HG02870 (cell line): ENCODE measurements at regions not wholly inside any gene's neighbourhood (a gene's known extent, or its start where the extent isn't known, plus 50 kb on each side); places are given as distances from the start of the nearest gene placed in this dataset.

Source experiments
- ATAC-seq: cut with Tn5 transposase; IDR thresholded peaks from one replicate; pipeline ENCODE4 v1.9.1; 2021; ENCODE audit warnings: mild to moderate bottlenecking, moderate library complexity; ENCODE audit not compliant: unreplicated experiment

GRCh38 chr6:138004430-138005287, 102.6 kb downstream of the PERP start:
- ATAC-seq: no peak

DNA sequence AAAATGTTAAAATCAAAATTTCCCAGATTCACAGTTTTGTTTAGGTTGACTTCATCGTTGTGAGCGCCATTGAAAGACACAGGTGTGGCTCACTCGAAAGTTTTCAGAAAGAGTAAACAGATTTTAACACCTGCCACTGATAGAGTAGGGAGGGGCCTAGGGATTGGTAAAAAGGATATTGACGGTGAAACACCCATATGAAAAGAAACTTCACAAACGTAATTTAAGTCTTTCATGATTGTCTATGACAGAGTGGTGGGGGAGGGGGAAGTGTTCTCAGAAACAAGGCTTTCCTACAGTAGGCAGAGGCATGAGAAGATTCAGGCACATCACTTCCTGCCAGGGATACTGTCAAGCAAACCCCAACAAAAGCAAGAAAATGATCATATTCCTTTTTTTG, 101.4 kb downstream of the PERP start:
- ATAC-seq: peak; percentile 56

GRCh38 chr6:138007014-138007472, 100.2 kb downstream of the PERP start:
- no peak for ATAC-seq

- no peak for ATAC-seq
Observed at GRCh38 chr6:138008791-138009190, 98.4 kb downstream of the PERP start.

GRCh38 chr6:138011413-138011812, 95.8 kb downstream of the PERP start:
- no peak for ATAC-seq

GRCh38 chr6:138012682-138013081, 94.5 kb downstream of the PERP start:
- no peak for ATAC-seq

DNA sequence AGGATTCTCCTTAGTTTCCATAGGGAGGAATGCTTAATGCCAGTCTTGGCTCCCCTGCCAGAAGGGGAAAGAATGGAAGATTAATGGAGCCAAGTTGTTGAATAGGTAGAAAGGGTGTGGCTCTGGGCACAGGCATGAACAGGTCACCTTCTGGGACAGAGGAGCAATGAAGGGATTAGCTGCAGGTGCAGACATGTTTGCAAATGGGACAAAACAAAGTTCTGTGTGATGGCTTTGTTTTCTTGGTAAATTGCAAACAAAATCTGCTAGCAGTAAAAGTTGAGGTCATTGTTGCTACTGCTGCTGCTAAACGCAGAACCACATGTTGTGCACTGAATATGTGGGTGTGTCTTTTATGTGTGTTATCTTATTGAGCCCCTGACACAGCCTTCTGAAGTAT, 93.3 kb downstream of the PERP start:
- no peak for ATAC-seq

- no peak for ATAC-seq
Observed at GRCh38 chr6:138017166-138017757, 90.0 kb downstream of the PERP start.

DNA sequence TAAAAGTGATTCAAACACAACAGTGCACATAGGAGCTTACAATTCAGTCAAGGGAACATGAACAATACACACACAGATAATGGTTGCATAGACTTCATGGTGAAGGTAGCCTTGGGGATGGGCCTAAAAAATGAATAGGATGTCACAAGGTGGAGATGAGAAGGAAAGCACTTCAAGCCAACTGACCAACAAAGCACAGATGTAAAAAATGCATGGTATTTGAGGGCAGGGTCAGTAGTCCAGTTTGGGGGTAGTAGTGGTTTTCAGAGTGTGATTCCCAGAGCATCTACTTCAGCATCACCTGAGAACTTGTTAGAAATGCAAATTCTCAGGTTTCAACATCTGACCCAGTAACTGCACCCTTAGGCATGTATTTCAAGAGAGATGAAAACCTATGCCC, 88.9 kb downstream of the PERP start:
- no peak for ATAC-seq

GRCh38 chr6:138025528-138025978, 81.7 kb downstream of the PERP start:
- ATAC-seq: no peak

- ATAC-seq: no peak
Observed at GRCh38 chr6:138026342-138026741, 80.9 kb downstream of the PERP start.

GRCh38 chr6:138028893-138029292, 78.3 kb downstream of the PERP start:
- no peak for ATAC-seq

DNA sequence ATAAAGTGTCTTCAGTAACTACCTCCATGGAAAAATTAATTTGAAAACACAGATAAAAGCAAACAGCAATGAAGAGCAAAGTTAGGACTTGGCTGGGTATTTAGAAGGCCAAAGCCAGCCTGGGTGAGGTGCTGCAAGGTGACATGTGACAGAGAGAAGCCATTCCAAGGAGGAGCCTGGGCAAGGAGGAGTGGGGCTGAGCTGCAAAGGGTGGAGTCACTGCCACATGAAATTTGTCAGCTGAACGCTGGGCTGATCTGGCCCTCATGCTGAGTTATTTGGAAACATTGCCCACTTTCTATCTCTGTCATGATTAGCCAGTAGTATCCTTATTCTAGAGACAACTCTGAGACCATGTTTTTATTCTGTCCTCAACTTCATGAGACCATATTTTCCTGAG, 76.3 kb downstream of the PERP start:
- no peak for ATAC-seq

- ATAC-seq: no peak
Observed at GRCh38 chr6:138031417-138031816, 75.8 kb downstream of the PERP start.

- ATAC-seq: peak; percentile 50
Observed at GRCh38 chr6:138031850-138032249, 75.4 kb downstream of the PERP start.

- ATAC-seq: no peak
Observed at GRCh38 chr6:138032571-138032970, 74.6 kb downstream of the PERP start.

- ATAC-seq: no peak
Observed at GRCh38 chr6:138034229-138034628, 73.0 kb downstream of the PERP start.

- no peak for ATAC-seq
Observed at GRCh38 chr6:138035070-138035469, 72.1 kb downstream of the PERP start.

- ATAC-seq: no peak
Observed at GRCh38 chr6:138036111-138036510, 71.1 kb downstream of the PERP start.

GRCh38 chr6:138037009-138037504, 70.2 kb downstream of the PERP start:
- ATAC-seq: no peak

DNA sequence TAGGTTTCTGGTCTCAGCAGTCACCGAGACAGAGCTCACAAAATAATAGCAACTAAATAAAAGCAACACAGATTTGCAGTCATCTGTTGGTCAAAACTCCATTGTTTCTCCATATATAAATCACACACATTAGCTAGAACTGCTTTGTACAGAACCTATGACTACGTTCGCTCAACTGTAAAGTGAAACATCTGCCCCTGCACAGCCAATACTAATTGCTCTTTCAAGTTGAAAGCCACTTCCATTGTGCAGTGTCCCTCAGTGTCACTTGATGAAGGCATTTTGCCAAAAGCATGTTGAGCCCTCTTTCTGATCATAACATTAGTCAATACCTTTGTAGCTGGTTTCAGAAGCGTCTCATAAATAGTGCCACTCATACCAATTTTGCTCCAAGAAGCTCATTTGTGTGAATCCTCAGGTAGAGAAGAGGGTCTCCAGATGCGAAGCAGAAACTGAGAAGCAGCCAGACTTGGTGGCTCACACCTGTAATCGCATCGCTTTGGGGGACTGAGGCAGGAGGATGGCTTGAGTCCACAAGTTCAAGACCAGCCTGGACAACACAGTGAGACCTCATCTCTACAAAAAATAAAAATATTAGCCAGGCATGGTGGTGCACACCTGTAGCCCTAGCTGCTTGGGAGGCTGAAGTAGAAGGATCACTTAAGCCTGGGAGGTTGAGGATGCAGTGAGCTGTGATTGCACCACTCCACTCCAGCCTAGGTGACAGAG, 68.9 kb downstream of the PERP start:
- no peak for ATAC-seq
